OCI-LY7 (cell line): ENCODE measurements at regions not wholly inside any gene's neighbourhood (a gene's known extent, or its start where the extent isn't known, plus 50 kb on each side); places are given as distances from the start of the nearest gene placed in this dataset.

Source experiments
- EZH2phosphoT487 ChIP-seq: fragments of 200-600 bp; sonication (generic); IDR thresholded peaks from 2 replicates; pipeline ENCODE4 v1.6.1; 2018; ENCODE audit warnings: low read depth, borderline replicate concordance, mild to moderate bottlenecking, mixed run types, antibody characterized with exemption, low read length, moderate library complexity, mixed read lengths
- TF ChIP-seq, protein P1 (sequence below): fragments of 200-600 bp; sonication (generic); conservative IDR thresholded peaks from 2 replicates; pipeline ENCODE4 v1.5.1; 2014; ENCODE audit warnings: mild to moderate bottlenecking, antibody characterized with exemption, low read length, moderate library complexity, mixed read lengths

DNA sequence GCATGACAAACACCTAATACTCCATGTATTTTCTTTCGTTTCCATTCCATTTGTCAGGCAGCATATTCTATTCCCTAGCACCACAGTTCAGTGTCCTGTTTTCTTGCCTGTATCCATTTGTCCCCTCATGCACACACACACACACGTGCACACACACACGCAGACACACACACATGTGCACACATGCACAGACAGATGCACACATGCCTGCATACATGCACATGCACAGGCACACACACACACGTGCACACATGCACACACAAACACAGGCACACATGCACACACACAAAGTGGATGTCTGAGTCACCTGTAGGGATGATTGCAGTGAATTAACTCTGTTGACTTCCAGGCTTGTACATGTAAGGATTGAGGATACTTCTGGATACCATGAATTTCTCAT is 226.7 kb upstream of the SYNDIG1 start:
- no peak for TF ChIP-seq EZH2phosphoT487
- TF ChIP-seq, protein P1, sequence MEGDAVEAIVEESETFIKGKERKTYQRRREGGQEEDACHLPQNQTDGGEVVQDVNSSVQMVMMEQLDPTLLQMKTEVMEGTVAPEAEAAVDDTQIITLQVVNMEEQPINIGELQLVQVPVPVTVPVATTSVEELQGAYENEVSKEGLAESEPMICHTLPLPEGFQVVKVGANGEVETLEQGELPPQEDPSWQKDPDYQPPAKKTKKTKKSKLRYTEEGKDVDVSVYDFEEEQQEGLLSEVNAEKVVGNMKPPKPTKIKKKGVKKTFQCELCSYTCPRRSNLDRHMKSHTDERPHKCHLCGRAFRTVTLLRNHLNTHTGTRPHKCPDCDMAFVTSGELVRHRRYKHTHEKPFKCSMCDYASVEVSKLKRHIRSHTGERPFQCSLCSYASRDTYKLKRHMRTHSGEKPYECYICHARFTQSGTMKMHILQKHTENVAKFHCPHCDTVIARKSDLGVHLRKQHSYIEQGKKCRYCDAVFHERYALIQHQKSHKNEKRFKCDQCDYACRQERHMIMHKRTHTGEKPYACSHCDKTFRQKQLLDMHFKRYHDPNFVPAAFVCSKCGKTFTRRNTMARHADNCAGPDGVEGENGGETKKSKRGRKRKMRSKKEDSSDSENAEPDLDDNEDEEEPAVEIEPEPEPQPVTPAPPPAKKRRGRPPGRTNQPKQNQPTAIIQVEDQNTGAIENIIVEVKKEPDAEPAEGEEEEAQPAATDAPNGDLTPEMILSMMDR, result no peak
